H9 (cell line): ENCODE measurements at regions not wholly inside any gene's neighbourhood (a gene's known extent, or its start where the extent isn't known, plus 50 kb on each side); places are given as distances from the start of the nearest gene placed in this dataset.

Source experiments
- DNase-seq: peaks from one replicate; pipeline ENCODE4 v3.0.0-alpha.2; 2017
- H2AFZ ChIP-seq: one replicate; pipeline ENCODE4 v1.6.1; 2013; ENCODE audit warnings: mild to moderate bottlenecking, low read length, control low read depth, moderate library complexity
- H2AK5ac ChIP-seq: 2 replicates; pipeline ENCODE4 v1.6.1; 2013; ENCODE audit warnings: low read length, control low read depth, mixed read lengths; ENCODE audit not compliant: insufficient read length
- H2BK120ac ChIP-seq: one replicate; pipeline ENCODE4 v1.6.1; 2013; ENCODE audit warnings: low read depth, mild to moderate bottlenecking, low read length, control low read depth, inconsistent platforms; ENCODE audit not compliant: poor library complexity, severe bottlenecking
- H2BK12ac ChIP-seq: 2 replicates; pipeline ENCODE4 v1.6.1; 2013; ENCODE audit warnings: low read length, control low read depth, mixed read lengths, low read depth; ENCODE audit not compliant: insufficient read length
- H2BK15ac ChIP-seq: 2 replicates; pipeline ENCODE4 v1.6.1; 2013; ENCODE audit warnings: low read depth, low read length, control low read depth
- H2BK20ac ChIP-seq: one replicate; pipeline ENCODE4 v1.6.1; 2013; ENCODE audit warnings: low read depth, mild to moderate bottlenecking, low read length, control low read depth, inconsistent platforms; ENCODE audit not compliant: poor library complexity, severe bottlenecking
- H2BK5ac ChIP-seq: 2 replicates; pipeline ENCODE4 v1.6.1; 2013; ENCODE audit warnings: low read length, control low read depth, mixed read lengths; ENCODE audit not compliant: insufficient read length
- H3K14ac ChIP-seq: 2 replicates; pipeline ENCODE4 v1.6.1; 2013; ENCODE audit warnings: low read length, control low read depth; ENCODE audit not compliant: insufficient read depth
- H3K18ac ChIP-seq: 2 replicates; pipeline ENCODE4 v1.6.1; 2013; ENCODE audit warnings: low read depth, mild to moderate bottlenecking, mixed read lengths, low read length, control low read depth; ENCODE audit not compliant: insufficient read length
- H3K23ac ChIP-seq: 2 replicates; pipeline ENCODE4 v1.6.1; 2013; ENCODE audit warnings: low read length, control low read depth, mixed read lengths, low read depth; ENCODE audit not compliant: insufficient read length
- H3K23me2 ChIP-seq: 2 replicates; pipeline ENCODE4 v1.6.1; 2013; ENCODE audit warnings: low read depth, mild to moderate bottlenecking, mixed read lengths, low read length, control low read depth; ENCODE audit not compliant: insufficient read length, poor library complexity, severe bottlenecking
- H3K27ac ChIP-seq: 2 replicates; pipeline ENCODE4 v1.5.1; 2013; ENCODE audit warnings: low read length, control low read depth, mixed read lengths, low read depth; ENCODE audit not compliant: insufficient read length
- H3K27me3 ChIP-seq: 2 replicates; pipeline ENCODE4 v1.6.1; 2013; ENCODE audit warnings: low read length, control low read depth, inconsistent platforms; ENCODE audit not compliant: insufficient read depth
- H3K4ac ChIP-seq: 2 replicates; pipeline ENCODE4 v1.6.1; 2013; ENCODE audit warnings: low read depth, mild to moderate bottlenecking, control low read depth, inconsistent platforms, low read length, moderate library complexity
- H3K4me1 ChIP-seq: 2 replicates; pipeline ENCODE4 v1.6.1; 2013; ENCODE audit warnings: low read length, control low read depth, inconsistent platforms; ENCODE audit not compliant: insufficient read depth
- H3K4me2 ChIP-seq: 2 replicates; pipeline ENCODE4 v1.6.1; 2013; ENCODE audit warnings: low read length, control low read depth, mixed read lengths; ENCODE audit not compliant: insufficient read length, insufficient read depth
- H3K56ac ChIP-seq: 2 replicates; pipeline ENCODE4 v1.6.1; 2013; ENCODE audit warnings: low read depth, mild to moderate bottlenecking, mixed read lengths, low read length, control low read depth; ENCODE audit not compliant: insufficient read length
- H3K79me1 ChIP-seq: 2 replicates; pipeline ENCODE4 v1.6.1; 2013; ENCODE audit warnings: low read depth, mild to moderate bottlenecking, moderate library complexity, low read length, control low read depth, inconsistent platforms; ENCODE audit not compliant: insufficient read depth, poor library complexity, severe bottlenecking
- H3K79me2 ChIP-seq: 2 replicates; pipeline ENCODE4 v1.6.1; 2013; ENCODE audit warnings: low read length, control low read depth, inconsistent platforms; ENCODE audit not compliant: insufficient read depth
- H3K9ac ChIP-seq: 2 replicates; pipeline ENCODE4 v1.6.1; 2013; ENCODE audit warnings: low read length, control low read depth, mixed read lengths; ENCODE audit not compliant: insufficient read length; ENCODE audit errors: extremely low read depth
- H3K9me3 ChIP-seq: one replicate; pipeline ENCODE4 v1.6.1; 2013; ENCODE audit warnings: low read depth, low read length, inconsistent platforms; ENCODE audit not compliant: control insufficient read depth
- H3T11ph ChIP-seq: one replicate; pipeline ENCODE4 v1.6.1; 2013; ENCODE audit warnings: mild to moderate bottlenecking, low read length, control low read depth, inconsistent platforms
- H4K20me1 ChIP-seq: one replicate; pipeline ENCODE4 v1.6.1; 2013; ENCODE audit not compliant: control insufficient read depth, insufficient read length, insufficient read depth
- H4K5ac ChIP-seq: 2 replicates; pipeline ENCODE4 v1.6.1; 2013; ENCODE audit warnings: low read depth, mild to moderate bottlenecking, mixed read lengths, low read length, control low read depth; ENCODE audit not compliant: insufficient read length
- H4K8ac ChIP-seq: replicated peaks from 2 replicates; pipeline ENCODE4 v1.6.1; 2013; ENCODE audit warnings: low read length, control low read depth, mixed read lengths, low read depth; ENCODE audit not compliant: insufficient read length
- H4K91ac ChIP-seq: 2 replicates; pipeline ENCODE4 v1.6.1; 2013; ENCODE audit warnings: low read depth, mild to moderate bottlenecking, moderate library complexity, mixed read lengths, low read length, control low read depth; ENCODE audit not compliant: insufficient read length
- H3K27ac Mint-ChIP-seq, 3 experiments: 2 replicates in 2 of 3; 3 replicates in 1 of 3; pipeline ENCODE4 v1.8.0; 2020 to 2021; ENCODE audit warnings: mixed read lengths in 3 of 3, mild to moderate bottlenecking in 1 of 3, moderate library complexity in 1 of 3
- H3K27me3 Mint-ChIP-seq: 2 replicates; pipeline ENCODE4 v1.8.0; 2021; ENCODE audit warnings: low read depth, mild to moderate bottlenecking, moderate library complexity, mixed read lengths
- H3K36me3 Mint-ChIP-seq, 3 experiments: 2 replicates in 2 of 3; 3 replicates in 1 of 3; pipeline ENCODE4 v1.8.0; 2020 to 2021; ENCODE audit warnings: low read depth in 3 of 3, mixed read lengths in 3 of 3; ENCODE audit not compliant: insufficient read depth in 1 of 3
- H3K4me1 Mint-ChIP-seq, 2 experiments: 2 replicates each; pipeline ENCODE4 v1.8.0; 2020; ENCODE audit warnings: mixed read lengths in 2 of 2
- H3K4me3 Mint-ChIP-seq, 2 experiments: 2 replicates in 1 of 2; 3 replicates in 1 of 2; pipeline ENCODE4 v1.8.0; 2020 to 2021; ENCODE audit warnings: mild to moderate bottlenecking in 2 of 2, mixed read lengths in 2 of 2, moderate library complexity in 1 of 2
- H3K9me3 Mint-ChIP-seq, 2 experiments: 2 replicates in 1 of 2; 3 replicates in 1 of 2; pipeline ENCODE4 v1.8.0; 2020; ENCODE audit warnings: mild to moderate bottlenecking in 2 of 2, mixed read lengths in 2 of 2, moderate library complexity in 1 of 2
- CTCF ChIP-seq: fragments of 200-600 bp; sonication (generic); conservative IDR thresholded peaks from 3 replicates; pipeline ENCODE4 v1.8.0; 2021; ENCODE audit warnings: antibody characterized with exemption, mild to moderate bottlenecking
- WGBS: extraction: QIAGEN DNeasy Blood & Tissue Kit; methylation state at CpG from one replicate; pipeline ENCODE4 v1.1.7; 2013; ENCODE audit warnings: missing lambda C conversion rate, low lambda C conversion rate, mixed read lengths; ENCODE audit not compliant: insufficient read length; ENCODE audit errors: extremely low coverage; 5-methylcytosine and 5-hydroxymethylcytosine counted together

GRCh38 chr10:129094861-129095260, 372.2 kb upstream of the MGMT start:
- Mint-ChIP-seq H3K9me3 (no peaks in the 10 kb centered on the region), H3K36me3 (peaks cover 0 to 2% (median 0%) of the 10 kb centered on the region in 3 experiments; a peak in 2 of 7 replicates), H3K4me1 (peaks cover 11 to 13% of the 10 kb centered on the region in 2 experiments), H3K27me3 (peaks cover 4% of the 10 kb centered on the region), H3K4me3 (no peak overlapping the region), H3K27ac (no peak overlapping the region)
- Histone ChIP-seq H3K4me1 (no peaks in the 10 kb centered on the region), H3K27ac (no peak overlapping the region), H4K8ac (no peak overlapping the region), H4K91ac (no peak overlapping the region), H2BK5ac (no peak overlapping the region), H3K4me2 (no peak overlapping the region), H4K20me1 (no peaks in the 10 kb centered on the region), H3K4ac (no peak overlapping the region), H3K56ac (no peak overlapping the region), H2AFZ (no peak overlapping the region), H2BK12ac (no peak overlapping the region), H3T11ph (no peak overlapping the region), H2BK120ac (no peak overlapping the region), H3K79me1 (no peaks in the 10 kb centered on the region), H3K79me2 (no peaks in the 10 kb centered on the region), H3K9ac (no peak overlapping the region), H2AK5ac (no peak overlapping the region), H3K14ac (no peak overlapping the region), H3K27me3 (no peaks in the 10 kb centered on the region), H3K18ac (no peak overlapping the region), H2BK15ac (no peak overlapping the region), H4K5ac (no peak overlapping the region), H2BK20ac (no peak overlapping the region), H3K9me3 (no peaks in the 10 kb centered on the region), H3K23me2 (no peaks in the 10 kb centered on the region), H3K23ac (no peak overlapping the region)
- DNase-seq = no peak
- no peak for TF ChIP-seq CTCF
- WGBS = no CpG with 5 or more reads among the region's 2 CpGs
